CD4-positive, alpha-beta memory T cell (primary cell): ENCODE measurements at regions not wholly inside any gene's neighbourhood (a gene's known extent, or its start where the extent isn't known, plus 50 kb on each side); places are given as distances from the start of the nearest gene placed in this dataset.

Experiments used
- CTCF ChIA-PET: fragments of 350-600 bp; sonication (Branson Sonifier 250); formaldehyde crosslinking; loops from one replicate; lab custom pipeline; 2021; ENCODE audit warnings: inconsistent platforms; ENCODE audit not compliant: partially characterized antibody; lab: Charles Lee
- POLR2A ChIA-PET: fragments of 350-600 bp; sonication (Branson Sonifier 250); formaldehyde crosslinking; loops from one replicate; lab custom pipeline; 2021; ENCODE audit not compliant: partially characterized antibody; lab: Charles Lee
- DNase-seq, 5 donors: peaks; one replicate each; pipeline versions ENCODE4 v3.0.0 to v3.0.0-alpha.2; 2020 to 2022; ENCODE audit warnings: mixed read lengths in 1 of 5
- H3K27ac ChIP-seq: one replicate; pipeline ENCODE4 v1.7.0; 2013; ENCODE audit warnings: low read depth, low read length
- H3K27me3 ChIP-seq: 2 replicates; pipeline ENCODE4 v1.7.0; 2013; ENCODE audit warnings: mild to moderate bottlenecking, low read length, moderate library complexity; ENCODE audit not compliant: insufficient read depth
- H3K36me3 ChIP-seq: 2 replicates; pipeline ENCODE4 v1.7.0; 2013; ENCODE audit warnings: mild to moderate bottlenecking, low read length, moderate library complexity; ENCODE audit not compliant: insufficient read depth
- H3K4me1 ChIP-seq: 2 replicates; pipeline ENCODE4 v1.7.0; 2013; ENCODE audit warnings: mild to moderate bottlenecking, low read length, moderate library complexity; ENCODE audit not compliant: insufficient read depth
- H3K4me3 ChIP-seq, 2 donors: one replicate each; pipeline ENCODE4 v1.7.0; 2013; ENCODE audit warnings: low read length in 2 of 2, mild to moderate bottlenecking in 1 of 2
- H3K9me3 ChIP-seq, 2 donors: one replicate each; pipeline ENCODE4 v1.7.0; 2013; ENCODE audit warnings: low read length in 2 of 2, control low read depth in 1 of 2; ENCODE audit not compliant: control insufficient read depth in 1 of 2
- H3K27ac Mint-ChIP-seq, 7 donors: one replicate each; pipeline ENCODE4 v1.8.0; 2020 to 2021; ENCODE audit warnings: mixed read lengths in 7 of 7, mild to moderate bottlenecking in 6 of 7, inconsistent platforms in 3 of 7, moderate library complexity in 3 of 7
- H3K27me3 Mint-ChIP-seq, 2 donors: one replicate each; pipeline ENCODE4 v1.8.0; 2020 to 2021; ENCODE audit warnings: mixed read lengths in 2 of 2
- H3K36me3 Mint-ChIP-seq, 2 donors: one replicate each; pipeline ENCODE4 v1.8.0; 2020 to 2021; ENCODE audit warnings: mixed read lengths in 2 of 2, inconsistent platforms in 1 of 2, mild to moderate bottlenecking in 1 of 2
- H3K4me1 Mint-ChIP-seq, 4 donors: one replicate each; pipeline ENCODE4 v1.8.0; 2020 to 2021; ENCODE audit warnings: mixed read lengths in 4 of 4, mild to moderate bottlenecking in 1 of 4
- H3K4me3 Mint-ChIP-seq, 8 donors: one replicate each; pipeline ENCODE4 v1.8.0; 2020 to 2021; ENCODE audit warnings: mixed read lengths in 8 of 8, mild to moderate bottlenecking in 7 of 8, moderate library complexity in 6 of 8, inconsistent platforms in 3 of 8
- H3K9me3 Mint-ChIP-seq, 8 donors: one replicate each; pipeline ENCODE4 v1.8.0; 2020 to 2021; ENCODE audit warnings: mixed read lengths in 8 of 8, mild to moderate bottlenecking in 5 of 8, inconsistent platforms in 3 of 8, moderate library complexity in 1 of 8
- intact Hi-C: fragments of 100-400 bp; cut with micrococcal nuclease; formaldehyde crosslinking; loops from one replicate; pipeline ENCODE4 v1.15.1; 2023

- H3K36me3 ChIP-seq: no peaks in the 10 kb centered on the region
- Mint-ChIP-seq H3K4me3 (peak overlapping the region in 1 of 8 donors; percentile 3), H3K27me3 (peaks cover 32 to 40% of the 10 kb centered on the region in 2 donors), H3K4me1 (no peaks in the 10 kb centered on the region), H3K36me3 (no peaks in the 10 kb centered on the region), H3K9me3 (no peaks in the 10 kb centered on the region), H3K27ac (no peak overlapping the region)
- no peaks in the 10 kb centered on the region for H3K9me3 ChIP-seq
- no peak overlapping the region for H3K4me3 ChIP-seq
- intact Hi-C loops: no loop called here
- H3K27ac ChIP-seq: no peak overlapping the region
- no peaks in the 10 kb centered on the region for H3K4me1 ChIP-seq
- CTCF ChIA-PET: interaction anchor here (1.5 kb wide), 1 partner anchor 13 kb away, joined by 3 read pairs; no protein-coding TSS in a partner anchor
- peaks cover 4% of the 10 kb centered on the region for H3K27me3 ChIP-seq
- POLR2A ChIA-PET: no interaction called here
- DNase-seq: no peak
Observed at GRCh38 chr17:34527908-34528470, 51.4 kb upstream of the TMEM132E start.

GRCh38 chr17:34527136-34527907 lies 52.1 kb upstream of the TMEM132E start:
- DNase-seq: no peak
- H3K4me1 Mint-ChIP-seq: no peaks in the 10 kb centered on the region
- H3K27ac ChIP-seq: no peak overlapping the region
- peaks cover 32 to 38% of the 10 kb centered on the region in 2 donors for H3K27me3 Mint-ChIP-seq
- no peak overlapping the region for H3K4me3 Mint-ChIP-seq
- CTCF ChIA-PET: no interaction called here
- H3K27me3 ChIP-seq: peaks cover 4% of the 10 kb centered on the region
- no peaks in the 10 kb centered on the region for H3K4me1 ChIP-seq
- intact Hi-C loops: no loop called here
- H3K4me3 ChIP-seq: no peak overlapping the region
- H3K36me3 Mint-ChIP-seq: no peaks in the 10 kb centered on the region
- POLR2A ChIA-PET: no interaction called here
- H3K36me3 ChIP-seq: no peaks in the 10 kb centered on the region
- no peaks in the 10 kb centered on the region for H3K9me3 Mint-ChIP-seq
- no peak overlapping the region for H3K27ac Mint-ChIP-seq
- no peaks in the 10 kb centered on the region for H3K9me3 ChIP-seq

GRCh38 chr17:34525651-34526050 lies 53.7 kb upstream of the TMEM132E start:
- DNase-seq: no peak
- Histone ChIP-seq H3K27me3 (peaks cover 4% of the 10 kb centered on the region), H3K4me3 (no peak overlapping the region), H3K27ac (no peak overlapping the region), H3K9me3 (no peaks in the 10 kb centered on the region), H3K4me1 (no peaks in the 10 kb centered on the region), H3K36me3 (no peaks in the 10 kb centered on the region)
- Mint-ChIP-seq H3K36me3 (no peaks in the 10 kb centered on the region), H3K27ac (no peak overlapping the region), H3K27me3 (peaks cover 23 to 27% of the 10 kb centered on the region in 2 donors), H3K9me3 (no peaks in the 10 kb centered on the region), H3K4me3 (no peak overlapping the region), H3K4me1 (no peaks in the 10 kb centered on the region)
- intact Hi-C loops: no loop called here
- ChIA-PET CTCF (interaction anchor here (0.8 kb wide), 1 partner anchor 13 kb away, joined by 3 read pairs; no protein-coding TSS in a partner anchor), POLR2A (no interaction called here)

- H3K27ac Mint-ChIP-seq: peak overlapping the region in 1 of 7 donors; percentile 53
- no peaks in the 10 kb centered on the region for H3K9me3 Mint-ChIP-seq
- DNase-seq: no peak
- intact Hi-C loops: no loop called here
- Histone ChIP-seq H3K27me3 (no peaks in the 10 kb centered on the region), H3K36me3 (no peaks in the 10 kb centered on the region), H3K4me1 (no peaks in the 10 kb centered on the region), H3K4me3 (no peak overlapping the region), H3K27ac (no peak overlapping the region), H3K9me3 (no peaks in the 10 kb centered on the region)
- CTCF ChIA-PET: no interaction called here
- POLR2A ChIA-PET: no interaction called here
- H3K4me3 Mint-ChIP-seq: no peak overlapping the region
- H3K36me3 Mint-ChIP-seq: no peaks in the 10 kb centered on the region
- H3K27me3 Mint-ChIP-seq: peaks cover 6 to 14% of the 10 kb centered on the region in 2 donors
- no peaks in the 10 kb centered on the region for H3K4me1 Mint-ChIP-seq
Observed at GRCh38 chr17:34521955-34522354, 57.4 kb upstream of the TMEM132E start.

GRCh38 chr17:34519282-34519681 lies 60.1 kb upstream of the TMEM132E start:
- no peak overlapping the region for H3K4me3 Mint-ChIP-seq
- ChIA-PET CTCF (interaction anchor here (0.9 kb wide), 1 partner anchor 23 kb away, joined by 3 read pairs; no protein-coding TSS in a partner anchor), POLR2A (no interaction called here)
- H3K27ac Mint-ChIP-seq: no peak overlapping the region
- intact Hi-C loops: no loop called here
- no peaks in the 10 kb centered on the region for H3K9me3 ChIP-seq
- H3K4me3 ChIP-seq: no peak overlapping the region
- no peaks in the 10 kb centered on the region for H3K9me3 Mint-ChIP-seq
- no peaks in the 10 kb centered on the region for H3K36me3 ChIP-seq
- no peak overlapping the region for H3K27ac ChIP-seq
- no peaks in the 10 kb centered on the region for H3K4me1 ChIP-seq
- no peak for DNase-seq
- H3K4me1 Mint-ChIP-seq: no peaks in the 10 kb centered on the region
- H3K27me3 Mint-ChIP-seq: peaks cover 8 to 14% of the 10 kb centered on the region in 2 donors
- no peaks in the 10 kb centered on the region for H3K27me3 ChIP-seq
- H3K36me3 Mint-ChIP-seq: no peaks in the 10 kb centered on the region

GRCh38 chr17:34517406-34517805 lies 62.0 kb upstream of the TMEM132E start:
- Mint-ChIP-seq H3K4me1 (no peaks in the 10 kb centered on the region), H3K9me3 (no peaks in the 10 kb centered on the region), H3K36me3 (no peaks in the 10 kb centered on the region), H3K27me3 (peaks cover 10 to 16% of the 10 kb centered on the region in 2 donors), H3K27ac (no peak overlapping the region), H3K4me3 (no peak overlapping the region)
- Histone ChIP-seq H3K4me1 (no peaks in the 10 kb centered on the region), H3K36me3 (no peaks in the 10 kb centered on the region), H3K27me3 (no peaks in the 10 kb centered on the region), H3K4me3 (no peak overlapping the region), H3K27ac (no peak overlapping the region), H3K9me3 (no peaks in the 10 kb centered on the region)
- intact Hi-C loops: no loop called here
- CTCF ChIA-PET: no interaction called here
- POLR2A ChIA-PET: no interaction called here
- DNase-seq: no peak

GRCh38 chr17:34511931-34512330 lies 67.5 kb upstream of the TMEM132E start:
- Mint-ChIP-seq H3K27me3 (peaks cover 19 to 20% of the 10 kb centered on the region in 2 donors), H3K27ac (no peak overlapping the region), H3K4me1 (no peaks in the 10 kb centered on the region), H3K36me3 (no peaks in the 10 kb centered on the region), H3K4me3 (no peak overlapping the region), H3K9me3 (no peaks in the 10 kb centered on the region)
- no peaks in the 10 kb centered on the region for H3K4me1 ChIP-seq
- H3K27ac ChIP-seq: no peak overlapping the region
- peaks cover 6% of the 10 kb centered on the region for H3K27me3 ChIP-seq
- no peak for DNase-seq
- no peaks in the 10 kb centered on the region for H3K9me3 ChIP-seq
- H3K4me3 ChIP-seq: no peak overlapping the region
- intact Hi-C loops: no loop called here
- CTCF ChIA-PET: no interaction called here
- no peaks in the 10 kb centered on the region for H3K36me3 ChIP-seq
- POLR2A ChIA-PET: no interaction called here
